HEK293 (cell line): ENCODE measurements at regions not wholly inside any gene's neighbourhood (a gene's known extent, or its start where the extent isn't known, plus 50 kb on each side); places are given as distances from the start of the nearest gene placed in this dataset.

ENCODE experiments used
- CTCF ChIA-PET: fragments of 350-600 bp; formaldehyde crosslinking; extraction: SDS; loops from one replicate; lab custom pipeline; 2021; ENCODE audit warnings: antibody characterized with exemption; lab: Yijun Ruan, JAX
- POLR2A ChIA-PET: fragments of 300-600 bp; formaldehyde crosslinking; extraction: SDS; loops from one replicate; lab custom pipeline; 2020; ENCODE audit warnings: antibody characterized with exemption, inconsistent platforms; lab: Yijun Ruan, JAX
- H3K27ac ChIP-seq: fragments of 200-500 bp; sonication (Bioruptor generic); 2 replicates; pipeline ENCODE4 v1.5.1; 2014; ENCODE audit warnings: low read depth, low read length, control low read depth, inconsistent platforms; ENCODE audit errors: extremely low read depth
- H3K36me3 ChIP-seq, 2 experiments: fragments of 200-500 bp in 1 of 2; sonication (Bioruptor generic) in 1 of 2; 1 replicate in 1 of 2; 2 replicates in 1 of 2; pipeline ENCODE4 v1.5.1; 2014 to 2017; ENCODE audit warnings: inconsistent platforms in 2 of 2, low read length in 2 of 2; ENCODE audit not compliant: control insufficient read depth in 2 of 2, insufficient read depth in 1 of 2
- H3K4me1 ChIP-seq: fragments of 200-500 bp; sonication (Bioruptor generic); 2 replicates; pipeline ENCODE4 v1.5.1; 2014; ENCODE audit warnings: mild to moderate bottlenecking, low read length, inconsistent platforms; ENCODE audit not compliant: control insufficient read depth, insufficient read depth
- H3K4me3 ChIP-seq: 2 replicates; pipeline ENCODE4 v1.5.1; 2011; ENCODE audit warnings: low read depth, mild to moderate bottlenecking, control low read depth, low read length, moderate library complexity
- H3K9me3 ChIP-seq: fragments of 200-500 bp; sonication (Bioruptor generic); 2 replicates; pipeline ENCODE4 v1.5.1; 2014; ENCODE audit warnings: low read depth, low read length, inconsistent platforms; ENCODE audit not compliant: control insufficient read depth, insufficient read depth
- GLIS2 ChIP-seq: fragments of 450-650 bp; formaldehyde crosslinking; IDR thresholded peaks from 2 replicates; pipeline ENCODE4 v1.5.1; 2016; ENCODE audit warnings: missing biosample characterization, missing genetic modification characterization
- INSM2 ChIP-seq: fragments of 450-650 bp; formaldehyde crosslinking; IDR thresholded peaks from 2 replicates; pipeline ENCODE4 v1.5.1; 2016; ENCODE audit warnings: missing biosample characterization, missing genetic modification characterization
- MYNN ChIP-seq: fragments of 450-650 bp; formaldehyde crosslinking; IDR thresholded peaks from 2 replicates; pipeline ENCODE4 v1.5.1; 2016; ENCODE audit warnings: missing biosample characterization, missing genetic modification characterization, borderline replicate concordance
- OVOL3 ChIP-seq: fragments of 450-650 bp; formaldehyde crosslinking; IDR thresholded peaks from 2 replicates; pipeline ENCODE4 v1.5.1; 2016; ENCODE audit warnings: missing biosample characterization, missing genetic modification characterization
- PRDM2 ChIP-seq: fragments of 450-650 bp; formaldehyde crosslinking; IDR thresholded peaks from 2 replicates; pipeline ENCODE4 v1.5.1; 2016; ENCODE audit warnings: missing biosample characterization, missing genetic modification characterization, borderline replicate concordance
- ZBTB44 ChIP-seq: fragments of 450-650 bp; IDR thresholded peaks from 2 replicates; pipeline ENCODE4 v1.5.1; 2018; ENCODE audit warnings: missing biosample characterization, mild to moderate bottlenecking, missing genetic modification characterization
- ZBTB7A ChIP-seq: fragments of 450-650 bp; formaldehyde crosslinking; IDR thresholded peaks from 2 replicates; pipeline ENCODE4 v1.5.1; 2016; ENCODE audit warnings: low read depth, missing biosample characterization, missing genetic modification characterization
- ZFP69B ChIP-seq: fragments of 450-650 bp; formaldehyde crosslinking; IDR thresholded peaks from 2 replicates; pipeline ENCODE4 v1.5.1; 2016; ENCODE audit warnings: missing biosample characterization, missing genetic modification characterization
- ZNF223 ChIP-seq: fragments of 450-650 bp; formaldehyde crosslinking; IDR thresholded peaks from 2 replicates; pipeline ENCODE4 v1.5.1; 2016; ENCODE audit warnings: missing biosample characterization, missing genetic modification characterization
- ZNF239 ChIP-seq: fragments of 450-650 bp; formaldehyde crosslinking; IDR thresholded peaks from 2 replicates; pipeline ENCODE4 v1.5.1; 2016; ENCODE audit warnings: missing biosample characterization, missing genetic modification characterization
- ZNF48 ChIP-seq: fragments of 450-650 bp; formaldehyde crosslinking; IDR thresholded peaks from 2 replicates; pipeline ENCODE4 v1.5.1; 2016; ENCODE audit warnings: missing biosample characterization, missing genetic modification characterization
- ZNF549 ChIP-seq: fragments of 450-650 bp; IDR thresholded peaks from 2 replicates; pipeline ENCODE4 v1.5.1; 2018; ENCODE audit warnings: missing biosample characterization, missing genetic modification characterization, mild to moderate bottlenecking, inconsistent platforms, moderate library complexity
- ZNF571 ChIP-seq: fragments of 450-650 bp; formaldehyde crosslinking; IDR thresholded peaks from 2 replicates; pipeline ENCODE4 v1.5.0; 2017; ENCODE audit warnings: missing biosample characterization, missing genetic modification characterization
- ZNF621 ChIP-seq: fragments of 450-650 bp; formaldehyde crosslinking; IDR thresholded peaks from 2 replicates; pipeline ENCODE4 v1.5.1; 2017; ENCODE audit warnings: missing biosample characterization, missing genetic modification characterization
- ZNF677 ChIP-seq: fragments of 450-650 bp; IDR thresholded peaks from 2 replicates; pipeline ENCODE4 v1.5.0; 2018; ENCODE audit warnings: missing biosample characterization, mild to moderate bottlenecking, missing genetic modification characterization, moderate library complexity
- ZNF791 ChIP-seq: fragments of 450-650 bp; formaldehyde crosslinking; IDR thresholded peaks from 2 replicates; pipeline ENCODE4 v1.5.1; 2016; ENCODE audit warnings: missing biosample characterization, missing genetic modification characterization
- TF ChIP-seq, protein P1 (sequence below): fragments of 450-650 bp; formaldehyde crosslinking; IDR thresholded peaks from 2 replicates; pipeline ENCODE4 v1.5.1; 2017; ENCODE audit warnings: missing biosample characterization, missing genetic modification characterization
- TF ChIP-seq, protein P2 (sequence below): fragments of 450-650 bp; formaldehyde crosslinking; IDR thresholded peaks from 2 replicates; pipeline ENCODE4; 2016; ENCODE audit warnings: missing biosample characterization, missing genetic modification characterization

GRCh38 chr7:156492170-156492569, 148.4 kb upstream of the RNF32 start:
- ChIA-PET CTCF (no interaction called here), POLR2A (no interaction called here)
- Histone ChIP-seq H3K4me1 (no peaks in the 10 kb centered on the region), H3K9me3 (no peaks in the 10 kb centered on the region), H3K4me3 (no peak overlapping the region), H3K36me3 (no peaks in the 10 kb centered on the region), H3K27ac (no peak overlapping the region)
- TF ChIP-seq ZBTB44 (tag by site-specific recombination): no peak
- TF ChIP-seq, protein P1, sequence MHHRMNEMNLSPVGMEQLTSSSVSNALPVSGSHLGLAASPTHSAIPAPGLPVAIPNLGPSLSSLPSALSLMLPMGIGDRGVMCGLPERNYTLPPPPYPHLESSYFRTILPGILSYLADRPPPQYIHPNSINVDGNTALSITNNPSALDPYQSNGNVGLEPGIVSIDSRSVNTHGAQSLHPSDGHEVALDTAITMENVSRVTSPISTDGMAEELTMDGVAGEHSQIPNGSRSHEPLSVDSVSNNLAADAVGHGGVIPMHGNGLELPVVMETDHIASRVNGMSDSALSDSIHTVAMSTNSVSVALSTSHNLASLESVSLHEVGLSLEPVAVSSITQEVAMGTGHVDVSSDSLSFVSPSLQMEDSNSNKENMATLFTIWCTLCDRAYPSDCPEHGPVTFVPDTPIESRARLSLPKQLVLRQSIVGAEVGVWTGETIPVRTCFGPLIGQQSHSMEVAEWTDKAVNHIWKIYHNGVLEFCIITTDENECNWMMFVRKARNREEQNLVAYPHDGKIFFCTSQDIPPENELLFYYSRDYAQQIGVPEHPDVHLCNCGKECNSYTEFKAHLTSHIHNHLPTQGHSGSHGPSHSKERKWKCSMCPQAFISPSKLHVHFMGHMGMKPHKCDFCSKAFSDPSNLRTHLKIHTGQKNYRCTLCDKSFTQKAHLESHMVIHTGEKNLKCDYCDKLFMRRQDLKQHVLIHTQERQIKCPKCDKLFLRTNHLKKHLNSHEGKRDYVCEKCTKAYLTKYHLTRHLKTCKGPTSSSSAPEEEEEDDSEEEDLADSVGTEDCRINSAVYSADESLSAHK (tag by site-specific recombination): no peak
- no peak for TF ChIP-seq ZNF791 (tag by site-specific recombination)
- TF ChIP-seq ZBTB7A (tag by site-specific recombination): no peak
- TF ChIP-seq ZNF239: no peak
- TF ChIP-seq ZNF621: no peak
- no peak for TF ChIP-seq ZNF677 (tag by site-specific recombination)
- TF ChIP-seq ZNF549 (tag by site-specific recombination): no peak
- TF ChIP-seq, protein P2, sequence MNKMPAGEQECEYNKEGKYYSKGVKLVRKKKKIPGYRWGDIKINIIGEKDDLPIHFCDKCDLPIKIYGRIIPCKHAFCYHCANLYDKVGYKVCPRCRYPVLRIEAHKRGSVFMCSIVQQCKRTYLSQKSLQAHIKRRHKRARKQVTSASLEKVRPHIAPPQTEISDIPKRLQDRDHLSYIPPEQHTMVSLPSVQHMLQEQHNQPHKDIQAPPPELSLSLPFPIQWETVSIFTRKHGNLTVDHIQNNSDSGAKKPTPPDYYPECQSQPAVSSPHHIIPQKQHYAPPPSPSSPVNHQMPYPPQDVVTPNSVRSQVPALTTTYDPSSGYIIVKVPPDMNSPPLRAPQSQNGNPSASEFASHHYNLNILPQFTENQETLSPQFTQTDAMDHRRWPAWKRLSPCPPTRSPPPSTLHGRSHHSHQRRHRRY: no peak
- TF ChIP-seq ZNF571 (tag by site-specific recombination): no peak
- TF ChIP-seq ZFP69B (tag by site-specific recombination): no peak
- TF ChIP-seq ZNF223 (tag by site-specific recombination): no peak
- TF ChIP-seq MYNN (tag by site-specific recombination): no peak
- no peak for TF ChIP-seq GLIS2 (tag by site-specific recombination)

DNA sequence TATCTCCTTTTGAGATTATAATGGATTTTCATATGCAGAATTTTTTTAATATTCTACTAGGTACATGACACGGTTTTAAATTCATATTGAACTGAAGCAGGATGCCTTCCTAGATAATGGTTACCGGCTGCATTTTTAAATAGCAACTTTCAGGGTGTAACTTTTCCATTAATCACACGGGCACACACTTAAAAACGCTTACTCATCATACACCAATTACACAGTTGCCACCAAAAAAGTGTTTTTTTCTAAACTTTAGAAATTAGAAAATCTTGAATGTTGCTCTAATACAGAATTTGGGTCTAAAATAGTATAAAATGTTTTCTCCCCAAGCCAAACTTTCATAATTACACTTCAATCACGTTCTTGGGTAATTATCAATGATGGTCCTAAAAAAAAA, 149.1 kb upstream of the RNF32 start:
- H3K4me3 ChIP-seq: no peak overlapping the region
- TF ChIP-seq ZNF48 (tag by site-specific recombination) (no peak), OVOL3 (tag by site-specific recombination) (no peak)
- TF ChIP-seq, all 188 proteins: peak for 0
- Histone ChIP-seq H3K4me1 (no peaks in the 10 kb centered on the region), H3K9me3 (no peaks in the 10 kb centered on the region), H3K27ac (no peak overlapping the region), H3K36me3 (no peaks in the 10 kb centered on the region)
- ChIA-PET POLR2A (no interaction called here), CTCF (no interaction called here)

- H3K27ac ChIP-seq: no peak overlapping the region
- ChIA-PET POLR2A (no interaction called here), CTCF (no interaction called here)
- H3K36me3 ChIP-seq: no peaks in the 10 kb centered on the region
- no peak for TF ChIP-seq INSM2 (tag by site-specific recombination)
- no peak for TF ChIP-seq PRDM2 (tag by site-specific recombination)
- no peak overlapping the region for H3K4me3 ChIP-seq
- no peaks in the 10 kb centered on the region for H3K4me1 ChIP-seq
- H3K9me3 ChIP-seq: no peaks in the 10 kb centered on the region
These were observed 150.4 kb upstream of the RNF32 start for GRCh38 chr7:156490021-156490800.
